ENCODE measurements at regions not wholly inside any gene's neighbourhood (a gene's known extent, or its start where the extent isn't known, plus 50 kb on each side); places are given as distances from the start of the nearest gene placed in this dataset.

DNA sequence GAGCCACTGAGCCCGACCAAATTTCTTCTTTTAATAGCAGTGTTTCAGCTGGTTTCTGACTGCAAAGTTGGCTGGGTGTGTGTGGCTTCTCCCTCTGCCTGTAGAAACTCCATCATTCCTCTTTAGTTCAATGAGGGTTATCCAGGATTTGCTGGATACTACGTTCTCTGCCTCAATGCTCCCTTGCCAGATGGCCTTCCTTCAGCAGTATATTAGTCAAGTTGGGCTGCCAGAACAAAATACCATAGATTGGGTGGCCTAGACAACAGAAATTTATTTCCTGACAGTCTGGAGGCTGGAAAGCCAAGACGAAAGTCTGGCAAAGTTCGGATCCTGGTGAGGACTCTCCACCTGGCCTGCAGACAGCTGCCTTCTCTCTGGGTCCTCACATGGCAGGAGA is 103.7 kb downstream of the NOG start:
- CTCF ChIA-PET (ENCODE audit: partially characterized antibody) = interaction anchor here (2.0 kb wide), 1 partner anchor 19 kb away, joined by 11 read pairs; no protein-coding TSS in a partner anchor
- H2BK15ac ChIP-seq (ENCODE audit: low read length) = no peak overlapping the region
- no peak overlapping the region for H3K56ac ChIP-seq (replicated peaks; ENCODE audit: insufficient read length, low read depth, low read length)
- 92% methylated on average over 4 of the region's 4 CpGs; no CpG with 5 or more reads in 1 of the 2 experiments for WGBS, 2 experiments (ENCODE audit: extremely low coverage in 1 of 2, insufficient coverage in 1 of 2, insufficient read length in 1 of 2, insufficient replicate concordance in 2 of 2, low coverage in 1 of 2, low lambda C conversion rate in 2 of 2, missing lambda C conversion rate in 1 of 2)
- no peak overlapping the region for H2BK5ac ChIP-seq (ENCODE audit: low read depth, low read length)
- no peak overlapping the region for H2BK120ac ChIP-seq (replicated peaks; ENCODE audit: low read depth, low read length)
- peaks cover 0 to 3% (median under 1%) of the 10 kb centered on the region in 4 experiments; a peak in 3 of 7 replicates for H3K4me1 ChIP-seq (replicated peaks in 1 of 4; ENCODE audit: control insufficient read depth in 3 of 4, insufficient read depth in 4 of 4, low read length in 3 of 4)
- no peak overlapping the region for H3K27ac ChIP-seq (ENCODE audit: low read depth, low read length)
- H3K4ac ChIP-seq (replicated peaks; ENCODE audit: insufficient read length, low read depth, low read length) = no peak overlapping the region
- no peak overlapping the region for H2BK12ac ChIP-seq (ENCODE audit: low read depth, low read length)
- no peak overlapping the region for H3K18ac ChIP-seq (ENCODE audit: extremely low read depth, low read length)
- H3K79me1 ChIP-seq (ENCODE audit: low read depth, low read length) = no peaks in the 10 kb centered on the region
- H4K5ac ChIP-seq (ENCODE audit: insufficient read length, low read depth, low read length) = no peak overlapping the region
- H4K8ac ChIP-seq (ENCODE audit: extremely low read depth, insufficient read depth, low read length) = no peak overlapping the region
- no peaks in the 10 kb centered on the region for H4K20me1 ChIP-seq (replicated peaks in 1 of 2; ENCODE audit: control insufficient read depth in 1 of 2, insufficient read depth in 2 of 2, low read length in 2 of 2)
- DNase-seq (ENCODE audit: low read depth in 1 of 2, low spot score in 2 of 2) (no peak), FAIRE-seq (no peak)
- no peak overlapping the region for H3K4me3 ChIP-seq (ENCODE audit: extremely low read depth in 1 of 4, insufficient read depth in 2 of 4, low read depth in 3 of 4, low read length in 4 of 4)
- TF ChIP-seq SP1 (IDR thresholded peaks at IDR 0.05; ENCODE audit: low read depth, low read length) = no peak
- TF ChIP-seq KDM4A (IDR thresholded peaks at IDR 0.05; ENCODE audit: low read depth, low read length, severe bottlenecking) = no peak
- no peak for TF ChIP-seq EGR1 (IDR thresholded peaks at IDR 0.05; ENCODE audit: borderline replicate concordance, low read depth, low read length)
- no peak for TF ChIP-seq CHD1 (IDR thresholded peaks at IDR 0.05; ENCODE audit: low read depth, low read length)
- TF ChIP-seq HDAC2 (IDR thresholded peaks at IDR 0.05; ENCODE audit: borderline replicate concordance in 1 of 2, low read depth in 2 of 2, low read length in 2 of 2) = no peak
- TF ChIP-seq RXRA (IDR thresholded peaks at IDR 0.05; ENCODE audit: insufficient read depth, low read depth, low read length) = no peak
- H2AFZ ChIP-seq (ENCODE audit: low read length) = no peak overlapping the region
- no peaks in the 10 kb centered on the region for H3K27me3 ChIP-seq (replicated peaks in 1 of 4; ENCODE audit: control insufficient read depth in 3 of 4, extremely low read depth in 1 of 4, insufficient read depth in 3 of 4, low read length in 3 of 4)
- H3K79me2 ChIP-seq (ENCODE audit: control insufficient read depth in 1 of 2, insufficient read depth in 2 of 2, low read length in 2 of 2) = no peaks in the 10 kb centered on the region
- H3K9me3 ChIP-seq (ENCODE audit: insufficient read depth in 2 of 2, low read depth in 1 of 2, low read length in 1 of 2) = no peaks in the 10 kb centered on the region
- H3K9ac ChIP-seq (replicated peaks in 1 of 4; ENCODE audit: extremely low read depth in 1 of 4, low read depth in 3 of 4, low read length in 3 of 4) = no peak overlapping the region
- H2BK20ac ChIP-seq (ENCODE audit: low read length) = no peak overlapping the region
- H3K23ac ChIP-seq (ENCODE audit: insufficient read length) = no peak overlapping the region
- no peak overlapping the region for H2AK5ac ChIP-seq (ENCODE audit: low read depth, low read length)
- no peak overlapping the region for H3K14ac ChIP-seq (ENCODE audit: insufficient read length)
- H3K36me3 ChIP-seq (ENCODE audit: control insufficient read depth in 2 of 4, insufficient read depth in 4 of 4, low read length in 3 of 4) = no peaks in the 10 kb centered on the region
- POLR2A ChIA-PET (ENCODE audit: partially characterized antibody) = no interaction called here
- H3K4me2 ChIP-seq (ENCODE audit: insufficient read depth in 1 of 2, low read depth in 2 of 2, low read length in 2 of 2) = no peak overlapping the region
- H4K91ac ChIP-seq (replicated peaks; ENCODE audit: insufficient read length, low read length) = no peak overlapping the region
- no peaks in the 10 kb centered on the region; the same call in 1 of the 2 replicates for H3K23me2 ChIP-seq (ENCODE audit: low read depth, low read length)
